ENCODE measurements at regions not wholly inside any gene's neighbourhood (a gene's known extent, or its start where the extent isn't known, plus 50 kb on each side); places are given as distances from the start of the nearest gene placed in this dataset.

GRCh38 chr7:156141941-156142340, 329.7 kb upstream of the SHH start:
- TF ChIP-seq, protein P1, sequence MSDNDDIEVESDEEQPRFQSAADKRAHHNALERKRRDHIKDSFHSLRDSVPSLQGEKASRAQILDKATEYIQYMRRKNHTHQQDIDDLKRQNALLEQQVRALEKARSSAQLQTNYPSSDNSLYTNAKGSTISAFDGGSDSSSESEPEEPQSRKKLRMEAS (IDR thresholded peaks at IDR 0.05) = no peak
- TF ChIP-seq CREB1 (IDR thresholded peaks at IDR 0.05; ENCODE audit: low read depth) (no peak), TAF1 (IDR thresholded peaks at IDR 0.05; ENCODE audit: low read depth) (no peak), CEBPB (IDR thresholded peaks at IDR 0.05) (no peak), USF1 (IDR thresholded peaks at IDR 0.05) (no peak), NFIC (IDR thresholded peaks at IDR 0.05) (no peak), EP300 (IDR thresholded peaks at IDR 0.05; ENCODE audit: borderline replicate concordance) (no peak), ZBTB7A (IDR thresholded peaks at IDR 0.05; ENCODE audit: low read depth) (no peak), EGR1 (IDR thresholded peaks at IDR 0.05) (no peak), RAD21 (IDR thresholded peaks at IDR 0.05; ENCODE audit: low read depth) (no peak), YY1 (IDR thresholded peaks at IDR 0.05; ENCODE audit: low read depth) (no peak), FOXM1 (IDR thresholded peaks at IDR 0.05; ENCODE audit: borderline replicate concordance, low read depth) (no peak), TEAD4 (IDR thresholded peaks at IDR 0.05) (no peak)
- TF ChIP-seq, protein P2, sequence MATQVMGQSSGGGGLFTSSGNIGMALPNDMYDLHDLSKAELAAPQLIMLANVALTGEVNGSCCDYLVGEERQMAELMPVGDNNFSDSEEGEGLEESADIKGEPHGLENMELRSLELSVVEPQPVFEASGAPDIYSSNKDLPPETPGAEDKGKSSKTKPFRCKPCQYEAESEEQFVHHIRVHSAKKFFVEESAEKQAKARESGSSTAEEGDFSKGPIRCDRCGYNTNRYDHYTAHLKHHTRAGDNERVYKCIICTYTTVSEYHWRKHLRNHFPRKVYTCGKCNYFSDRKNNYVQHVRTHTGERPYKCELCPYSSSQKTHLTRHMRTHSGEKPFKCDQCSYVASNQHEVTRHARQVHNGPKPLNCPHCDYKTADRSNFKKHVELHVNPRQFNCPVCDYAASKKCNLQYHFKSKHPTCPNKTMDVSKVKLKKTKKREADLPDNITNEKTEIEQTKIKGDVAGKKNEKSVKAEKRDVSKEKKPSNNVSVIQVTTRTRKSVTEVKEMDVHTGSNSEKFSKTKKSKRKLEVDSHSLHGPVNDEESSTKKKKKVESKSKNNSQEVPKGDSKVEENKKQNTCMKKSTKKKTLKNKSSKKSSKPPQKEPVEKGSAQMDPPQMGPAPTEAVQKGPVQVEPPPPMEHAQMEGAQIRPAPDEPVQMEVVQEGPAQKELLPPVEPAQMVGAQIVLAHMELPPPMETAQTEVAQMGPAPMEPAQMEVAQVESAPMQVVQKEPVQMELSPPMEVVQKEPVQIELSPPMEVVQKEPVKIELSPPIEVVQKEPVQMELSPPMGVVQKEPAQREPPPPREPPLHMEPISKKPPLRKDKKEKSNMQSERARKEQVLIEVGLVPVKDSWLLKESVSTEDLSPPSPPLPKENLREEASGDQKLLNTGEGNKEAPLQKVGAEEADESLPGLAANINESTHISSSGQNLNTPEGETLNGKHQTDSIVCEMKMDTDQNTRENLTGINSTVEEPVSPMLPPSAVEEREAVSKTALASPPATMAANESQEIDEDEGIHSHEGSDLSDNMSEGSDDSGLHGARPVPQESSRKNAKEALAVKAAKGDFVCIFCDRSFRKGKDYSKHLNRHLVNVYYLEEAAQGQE (IDR thresholded peaks at IDR 0.05; ENCODE audit: low read depth) = no peak

DNA sequence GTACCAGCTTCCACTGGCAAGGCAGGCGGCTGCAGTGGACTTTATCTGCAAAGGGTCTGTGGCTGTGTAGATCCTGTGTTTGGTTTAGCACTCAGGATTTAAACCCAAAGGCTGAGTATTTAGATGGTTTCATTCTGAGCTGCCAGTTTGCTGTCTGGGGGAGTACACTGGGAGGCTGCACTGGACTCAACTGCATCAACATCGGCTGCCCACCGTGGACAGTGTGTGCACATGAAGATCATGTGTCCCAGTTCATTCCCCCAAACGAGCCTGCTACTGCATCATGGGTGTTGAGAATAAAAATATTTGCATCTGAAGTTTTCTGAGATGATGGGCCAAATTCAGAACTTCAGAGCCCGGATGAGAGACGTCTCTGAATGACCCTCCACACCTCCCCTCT, 328.6 kb upstream of the SHH start:
- TF ChIP-seq TEAD4 (IDR thresholded peaks at IDR 0.05) (no peak), CREB1 (IDR thresholded peaks at IDR 0.05; ENCODE audit: low read depth) (no peak), FOXM1 (IDR thresholded peaks at IDR 0.05; ENCODE audit: borderline replicate concordance, low read depth) (no peak), EGR1 (IDR thresholded peaks at IDR 0.05) (no peak), YY1 (IDR thresholded peaks at IDR 0.05; ENCODE audit: low read depth) (no peak), RAD21 (IDR thresholded peaks at IDR 0.05; ENCODE audit: low read depth) (no peak), USF1 (IDR thresholded peaks at IDR 0.05) (no peak), EP300 (IDR thresholded peaks at IDR 0.05; ENCODE audit: borderline replicate concordance) (no peak), CEBPB (IDR thresholded peaks at IDR 0.05) (no peak), ZBTB7A (IDR thresholded peaks at IDR 0.05; ENCODE audit: low read depth) (no peak), TCF12 (IDR thresholded peaks at IDR 0.05; ENCODE audit: low read depth) (no peak), TAF1 (IDR thresholded peaks at IDR 0.05; ENCODE audit: low read depth) (no peak), NFIC (IDR thresholded peaks at IDR 0.05) (no peak)
- TF ChIP-seq, protein P1 (IDR thresholded peaks at IDR 0.05) = no peak
- TF ChIP-seq, protein P2 (IDR thresholded peaks at IDR 0.05; ENCODE audit: low read depth) = no peak

GRCh38 chr7:156140447-156140846, 328.2 kb upstream of the SHH start:
- TF ChIP-seq TCF12 (IDR thresholded peaks at IDR 0.05; ENCODE audit: low read depth) (no peak), YY1 (IDR thresholded peaks at IDR 0.05; ENCODE audit: low read depth) (no peak), NFIC (IDR thresholded peaks at IDR 0.05) (no peak), EP300 (IDR thresholded peaks at IDR 0.05; ENCODE audit: borderline replicate concordance) (no peak), TAF1 (IDR thresholded peaks at IDR 0.05; ENCODE audit: low read depth) (no peak), FOXM1 (IDR thresholded peaks at IDR 0.05; ENCODE audit: borderline replicate concordance, low read depth) (no peak), CEBPB (IDR thresholded peaks at IDR 0.05) (no peak), TEAD4 (IDR thresholded peaks at IDR 0.05) (no peak)
- TF ChIP-seq, protein P1 (IDR thresholded peaks at IDR 0.05) = no peak
- TF ChIP-seq, protein P2 (IDR thresholded peaks at IDR 0.05; ENCODE audit: low read depth) = no peak

- TF ChIP-seq CREB1 (IDR thresholded peaks at IDR 0.05; ENCODE audit: low read depth) (no peak), FOXM1 (IDR thresholded peaks at IDR 0.05; ENCODE audit: borderline replicate concordance, low read depth) (no peak)
These were observed 327.4 kb upstream of the SHH start for GRCh38 chr7:156139633-156140032.

Measured in Ishikawa (cell line).